ENCODE measurements at regions not wholly inside any gene's neighbourhood (a gene's known extent, or its start where the extent isn't known, plus 50 kb on each side); places are given as distances from the start of the nearest gene placed in this dataset.
A peak's percentile ranks its signal among the peaks of the same experiment; 100 is the strongest.
"Not testable (repeated sequence)": the region's sequence is repeated elsewhere in the genome, so short reads cannot be mapped to it uniquely, and the experiment has no call there.

GRCh38 chr2:124988794-124989193, 963.7 kb downstream of the CNTNAP5 start:
- intact Hi-C loops (cut with DNase I) = no loop called here
- DNase-seq (no peak), ATAC-seq (no peak)
- no peak overlapping the region for H3K4me3 ChIP-seq (ENCODE audit: low read length)
- WGBS = 98% methylated on average over 3 of the region's 3 CpGs
- no peaks in the 10 kb centered on the region for H3K27me3 ChIP-seq (ENCODE audit: control insufficient read depth, insufficient read depth)
- no peak overlapping the region for H3K27ac ChIP-seq (ENCODE audit: low read length)
- H3K9me3 ChIP-seq (ENCODE audit: control insufficient read depth, low read length) = no peaks in the 10 kb centered on the region
- no peaks in the 10 kb centered on the region for H3K4me1 ChIP-seq (ENCODE audit: control insufficient read depth, insufficient read depth, low read length)

GRCh38 chr2:124993809-124994208, 968.7 kb downstream of the CNTNAP5 start:
- WGBS = 80% methylated on average over 4 of the region's 4 CpGs

GRCh38 chr2:124995185-124995912, 970.3 kb downstream of the CNTNAP5 start:
- H3K27ac ChIP-seq (ENCODE audit: low read length) = no peak overlapping the region
- ATAC-seq = no peak
- intact Hi-C loops (cut with DNase I) = no loop called here
- H3K27me3 ChIP-seq (ENCODE audit: control insufficient read depth, insufficient read depth) = no peaks in the 10 kb centered on the region
- H3K4me3 ChIP-seq (ENCODE audit: low read length) = no peak overlapping the region
- no peaks in the 10 kb centered on the region for H3K4me1 ChIP-seq (ENCODE audit: control insufficient read depth, insufficient read depth, low read length)
- DNase-seq = no peak
- WGBS = 85% methylated on average over 6 of the region's 6 CpGs
- H3K9me3 ChIP-seq (ENCODE audit: control insufficient read depth, low read length) = no peaks in the 10 kb centered on the region

More at GRCh38 chr2:124993809-124994208, 968.7 kb downstream of the CNTNAP5 start:
- no peaks in the 10 kb centered on the region for H3K27me3 ChIP-seq (ENCODE audit: control insufficient read depth, insufficient read depth)
- no peak overlapping the region for H3K4me3 ChIP-seq (ENCODE audit: low read length)
- H3K9me3 ChIP-seq (ENCODE audit: control insufficient read depth, low read length) = no peaks in the 10 kb centered on the region
- DNase-seq (no peak), ATAC-seq (no peak)
- intact Hi-C loops (cut with DNase I) = no loop called here
- H3K4me1 ChIP-seq (ENCODE audit: control insufficient read depth, insufficient read depth, low read length) = no peaks in the 10 kb centered on the region
- no peak overlapping the region for H3K27ac ChIP-seq (ENCODE audit: low read length)

- Histone ChIP-seq H3K27ac (ENCODE audit: low read length) (no peak overlapping the region), H3K4me3 (ENCODE audit: low read length) (no peak overlapping the region), H3K9me3 (ENCODE audit: control insufficient read depth, low read length) (no peaks in the 10 kb centered on the region), H3K27me3 (ENCODE audit: control insufficient read depth, insufficient read depth) (no peaks in the 10 kb centered on the region), H3K4me1 (ENCODE audit: control insufficient read depth, insufficient read depth, low read length) (no peaks in the 10 kb centered on the region)
- ATAC-seq (no peak), DNase-seq (no peak)
- intact Hi-C loops (cut with DNase I) = no loop called here
Observed at GRCh38 chr2:124996406-124996805, 971.3 kb downstream of the CNTNAP5 start.

- H3K4me3 ChIP-seq (ENCODE audit: low read length) = no peak overlapping the region
- intact Hi-C loops (cut with DNase I) = no loop called here
- H3K27ac ChIP-seq (ENCODE audit: low read length) = no peak overlapping the region
- ATAC-seq (no peak), DNase-seq (no peak)
- no peaks in the 10 kb centered on the region for H3K27me3 ChIP-seq (ENCODE audit: control insufficient read depth, insufficient read depth)
- H3K9me3 ChIP-seq (ENCODE audit: control insufficient read depth, low read length) = no peaks in the 10 kb centered on the region
- no peaks in the 10 kb centered on the region for H3K4me1 ChIP-seq (ENCODE audit: control insufficient read depth, insufficient read depth, low read length)
Observed at GRCh38 chr2:124999906-125000305, 974.8 kb downstream of the CNTNAP5 start.

GRCh38 chr2:125004106-125004800, 979.2 kb downstream of the CNTNAP5 start:
- Histone ChIP-seq H3K4me3 (ENCODE audit: low read length) (no peak overlapping the region), H3K4me1 (ENCODE audit: control insufficient read depth, insufficient read depth, low read length) (no peaks in the 10 kb centered on the region), H3K27me3 (ENCODE audit: control insufficient read depth, insufficient read depth) (no peaks in the 10 kb centered on the region), H3K27ac (ENCODE audit: low read length) (no peak overlapping the region), H3K9me3 (ENCODE audit: control insufficient read depth, low read length) (no peaks in the 10 kb centered on the region)
- intact Hi-C loops (cut with DNase I) = no loop called here
- no peak for DNase-seq
- WGBS = 82% methylated on average over 7 of the region's 7 CpGs
- ATAC-seq = no peak

- intact Hi-C loops (cut with DNase I) = no loop called here
- WGBS = 74% methylated on average over 4 of the region's 4 CpGs
Observed at GRCh38 chr2:125006676-125007075, 981.6 kb downstream of the CNTNAP5 start.

GRCh38 chr2:125028721-125029120, 1003.6 kb downstream of the CNTNAP5 start:
- DNase-seq; H3K4me1 ChIP-seq (ENCODE audit: control insufficient read depth, insufficient read depth, low read length); intact Hi-C loops (cut with DNase I); H3K4me3 ChIP-seq (ENCODE audit: low read length); H3K27ac ChIP-seq (ENCODE audit: low read length); ATAC-seq; H3K9me3 ChIP-seq (ENCODE audit: control insufficient read depth, low read length); H3K27me3 ChIP-seq (ENCODE audit: control insufficient read depth, insufficient read depth): not testable (repeated sequence)
- 78% methylated on average over 4 of the region's 4 CpGs for WGBS

More at GRCh38 chr2:125006676-125007075, 981.6 kb downstream of the CNTNAP5 start:
- no peak overlapping the region for H3K4me3 ChIP-seq (ENCODE audit: low read length)
- no peak for ATAC-seq
- no peaks in the 10 kb centered on the region for H3K9me3 ChIP-seq (ENCODE audit: control insufficient read depth, low read length)
- no peak overlapping the region for H3K27ac ChIP-seq (ENCODE audit: low read length)
- no peaks in the 10 kb centered on the region for H3K4me1 ChIP-seq (ENCODE audit: control insufficient read depth, insufficient read depth, low read length)
- no peaks in the 10 kb centered on the region for H3K27me3 ChIP-seq (ENCODE audit: control insufficient read depth, insufficient read depth)
- no peak for DNase-seq

GRCh38 chr2:125033871-125034270, 1008.8 kb downstream of the CNTNAP5 start:
- Histone ChIP-seq H3K9me3 (ENCODE audit: control insufficient read depth, low read length) (no peaks in the 10 kb centered on the region), H3K27me3 (ENCODE audit: control insufficient read depth, insufficient read depth) (no peaks in the 10 kb centered on the region), H3K4me1 (ENCODE audit: control insufficient read depth, insufficient read depth, low read length) (no peaks in the 10 kb centered on the region), H3K27ac (ENCODE audit: low read length) (no peak overlapping the region), H3K4me3 (ENCODE audit: low read length) (no peak overlapping the region)
- no peak for ATAC-seq
- intact Hi-C loops (cut with DNase I) = no loop called here
- no peak for DNase-seq
- WGBS = 71% methylated on average over 1 of the region's 1 CpG

- WGBS = 90% methylated on average over 22 of the region's 22 CpGs
Observed at GRCh38 chr2:125037135-125037653, 1012.1 kb downstream of the CNTNAP5 start.

GRCh38 chr2:125041846-125042245, 1016.8 kb downstream of the CNTNAP5 start:
- H3K27me3 ChIP-seq (ENCODE audit: control insufficient read depth, insufficient read depth) = no peaks in the 10 kb centered on the region
- no peak for ATAC-seq
- H3K4me1 ChIP-seq (ENCODE audit: control insufficient read depth, insufficient read depth, low read length) = no peaks in the 10 kb centered on the region
- no peak overlapping the region for H3K27ac ChIP-seq (ENCODE audit: low read length)
- H3K9me3 ChIP-seq (ENCODE audit: control insufficient read depth, low read length) = no peaks in the 10 kb centered on the region
- WGBS = 54% methylated on average over 2 of the region's 2 CpGs
- H3K4me3 ChIP-seq (ENCODE audit: low read length) = no peak overlapping the region
- intact Hi-C loops (cut with DNase I) = no loop called here
- DNase-seq = no peak

More at GRCh38 chr2:125037135-125037653, 1012.1 kb downstream of the CNTNAP5 start:
- no peaks in the 10 kb centered on the region for H3K4me1 ChIP-seq (ENCODE audit: control insufficient read depth, insufficient read depth, low read length)
- ATAC-seq = peak in 1 of 2 donors; percentile 51
- intact Hi-C loops (cut with DNase I) = no loop called here
- no peak overlapping the region for H3K27ac ChIP-seq (ENCODE audit: low read length)
- DNase-seq = peak in 1 of 3 donors; percentile 40
- no peaks in the 10 kb centered on the region for H3K9me3 ChIP-seq (ENCODE audit: control insufficient read depth, low read length)
- H3K4me3 ChIP-seq (ENCODE audit: low read length) = no peak overlapping the region
- H3K27me3 ChIP-seq (ENCODE audit: control insufficient read depth, insufficient read depth) = no peaks in the 10 kb centered on the region
